AG10803 (cell line): ENCODE measurements at regions not wholly inside any gene's neighbourhood (a gene's known extent, or its start where the extent isn't known, plus 50 kb on each side); places are given as distances from the start of the nearest gene placed in this dataset.
"Not testable (repeated sequence)": the region's sequence is repeated elsewhere in the genome, so short reads cannot be mapped to it uniquely, and the experiment has no call there.

ENCODE experiments used
- DNase-seq: peaks from one replicate; pipeline ENCODE4 v3.0.0; 2010; ENCODE audit warnings: low read depth
- H3K4me3 ChIP-seq: 2 replicates; pipeline ENCODE4 v1.5.1; 2011; ENCODE audit warnings: mild to moderate bottlenecking, low read length, control low read depth
- CTCF ChIP-seq: conservative IDR thresholded peaks from 2 replicates; pipeline ENCODE4 v1.5.1; 2011; ENCODE audit warnings: mild to moderate bottlenecking, low read length, control low read depth, inconsistent platforms

- H3K4me3 ChIP-seq, DNase-seq: not testable (repeated sequence)
These were observed 51.9 kb upstream of the MFGE8 start for GRCh38 chr15:88965097-88965496.

DNA sequence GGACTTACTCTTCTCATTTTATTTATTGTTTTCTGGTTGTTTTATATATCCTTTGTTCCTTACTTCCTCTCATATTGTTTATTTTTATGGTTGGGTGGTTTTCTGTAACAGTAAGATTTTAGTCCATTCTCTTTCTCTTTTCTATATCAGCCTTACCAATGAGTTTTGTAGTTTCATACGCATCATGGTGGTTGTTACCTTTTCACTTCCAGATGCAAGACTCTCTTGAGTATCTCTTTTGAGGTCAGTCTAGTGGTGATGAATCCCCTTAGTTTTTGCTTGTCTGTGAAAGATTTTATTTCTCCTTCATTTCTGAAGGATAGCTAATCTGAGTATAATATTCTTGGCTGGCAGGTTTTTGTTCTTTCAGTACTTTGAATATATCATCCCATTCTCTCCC, 57.1 kb upstream of the MFGE8 start:
- TF ChIP-seq CTCF, result no peak
- H3K4me3 ChIP-seq, result no peak overlapping the region
- DNase-seq, result no peak

DNA sequence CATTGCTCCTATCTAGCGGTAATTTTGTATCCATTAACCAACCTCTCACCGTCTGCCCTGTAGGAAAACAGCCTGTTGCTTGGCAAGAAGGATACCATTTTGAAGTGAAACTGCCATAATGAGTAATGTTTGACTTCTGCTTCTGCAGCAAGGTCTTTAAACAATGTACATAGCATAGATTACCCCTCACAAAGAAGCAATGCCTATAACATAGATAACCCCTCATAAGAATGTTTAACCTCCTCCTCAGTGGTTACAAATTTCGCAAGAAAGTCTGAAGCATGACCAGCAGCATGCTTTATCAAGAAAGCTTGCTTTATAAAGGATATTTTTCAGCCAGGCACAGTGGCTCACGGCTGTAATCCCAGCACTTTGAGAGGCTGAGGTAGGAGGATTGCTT, 61.2 kb upstream of the MFGE8 start:
- no peak overlapping the region for H3K4me3 ChIP-seq
- DNase-seq, result peak; percentile 29
- no peak for TF ChIP-seq CTCF

- H3K4me3 ChIP-seq, result no peak overlapping the region
- DNase-seq, result peak; percentile 57
- no peak for TF ChIP-seq CTCF
These were observed 62.7 kb upstream of the MFGE8 start for GRCh38 chr15:88975891-88976290.

DNA sequence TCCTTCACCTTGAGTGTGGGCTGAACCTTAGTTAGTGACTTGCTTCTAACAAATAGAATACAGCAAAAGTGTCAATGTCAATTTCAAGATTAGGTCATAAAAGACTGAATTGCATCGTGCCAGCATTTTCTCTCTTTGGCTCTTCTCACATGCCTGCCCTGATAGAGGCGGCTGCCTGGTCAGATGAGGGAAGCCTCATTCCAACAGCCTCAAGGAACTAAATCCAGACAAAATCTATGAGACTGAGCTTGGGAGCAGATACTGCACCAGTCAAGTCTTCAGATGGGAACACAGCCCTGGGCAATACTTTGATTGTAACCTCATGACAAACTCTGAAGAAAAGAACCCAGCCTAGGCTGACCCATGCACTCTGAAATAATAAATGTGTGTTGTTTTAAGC, 63.5 kb upstream of the MFGE8 start:
- no peak for TF ChIP-seq CTCF
- no peak for DNase-seq
- no peak overlapping the region for H3K4me3 ChIP-seq

DNA sequence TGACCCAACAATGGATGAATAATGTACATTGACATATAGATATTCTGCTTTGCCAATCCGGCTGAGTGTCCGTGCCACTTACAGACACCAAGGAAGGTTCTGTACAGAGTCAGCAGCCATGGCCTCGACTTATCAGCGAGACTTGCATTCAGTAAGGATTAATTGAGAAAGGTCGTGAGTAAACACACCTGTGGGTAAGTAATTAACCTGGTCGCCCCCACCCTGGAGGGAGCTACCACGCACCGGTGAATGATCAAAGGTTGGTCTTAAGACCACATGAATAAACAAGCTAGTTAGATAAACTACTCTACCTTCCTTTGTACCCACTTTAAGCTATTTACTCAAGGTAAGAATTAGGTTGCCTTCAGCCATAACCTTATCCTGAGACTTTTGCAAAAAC, 66.5 kb upstream of the MFGE8 start:
- no peak for TF ChIP-seq CTCF
- no peak overlapping the region for H3K4me3 ChIP-seq

DNA sequence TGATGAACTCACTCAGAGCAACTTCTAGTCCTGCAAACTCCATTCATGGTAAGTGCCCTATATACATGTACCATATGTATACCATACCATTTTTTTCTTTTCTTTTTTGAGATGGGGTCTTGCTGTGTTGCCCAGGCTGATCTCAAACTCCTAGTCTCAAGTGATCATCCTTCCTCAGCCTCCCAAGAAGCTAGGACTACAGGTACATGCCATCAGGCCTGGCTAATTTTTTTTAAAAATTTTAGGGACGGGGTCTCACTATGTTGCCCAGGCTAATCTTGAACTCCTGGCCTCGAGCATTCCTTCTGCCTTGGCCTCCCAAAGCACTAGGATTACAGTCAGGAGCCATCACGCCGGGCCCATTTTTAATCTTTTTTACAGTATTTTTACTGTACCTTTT, 67.3 kb upstream of the MFGE8 start:
- H3K4me3 ChIP-seq, result no peak overlapping the region
- no peak for DNase-seq
- no peak for TF ChIP-seq CTCF

More for the DNA sequence above, 66.5 kb upstream of the MFGE8 start:
- no peak for DNase-seq
